K562 (cell line): ENCODE measurements at regions not wholly inside any gene's neighbourhood (a gene's known extent, or its start where the extent isn't known, plus 50 kb on each side); places are given as distances from the start of the nearest gene placed in this dataset.

Experiments used
- ATAC-seq: fragments of 200-7000 bp; cut with Tn5 transposase; 3 replicates; pipeline ENCODE4 v1.9.1; 2020; ENCODE audit warnings: moderate library complexity
- BruUV-seq: library from RNA; stranded (reverse); fragments of 400-500 nt; replicated peaks from 2 replicates; lab custom pipeline; 2021; lab: Mats Ljungman, UMichigan
- CTCF ChIA-PET: fragments of 300-600 bp; formaldehyde crosslinking; extraction: SDS; loops from one replicate; lab custom pipeline; 2021; ENCODE audit warnings: low intra/inter-chr PET ratio; lab: Yijun Ruan, JAX
- POLR2A ChIA-PET: fragments of 300-600, 350-650 bp; sonication (Branson Sonifier 250); formaldehyde crosslinking; extraction: SDS; loops from one replicate; lab custom pipeline; 2021; ENCODE audit warnings: antibody characterized with exemption, inconsistent platforms; lab: Yijun Ruan, JAX
- DNase-seq, 4 experiments: peaks; one replicate each; pipeline versions ENCODE4 v3.0.0 to v3.0.0-alpha.2; 2011 to 2018; ENCODE audit warnings: low spot score in 3 of 4, mixed read lengths in 3 of 4; ENCODE audit errors: extremely low read depth in 1 of 4
- FAIRE-seq: peaks from 2 replicates; lab custom pipeline; 2011; peaks lifted over from hg19 to GRCh38; lab: Jason Lieb, UNC
- H2AFZ ChIP-seq: 2 replicates; pipeline ENCODE4 v1.6.0; 2011; ENCODE audit warnings: low read depth, low read length, control low read depth, inconsistent platforms
- H3K27ac ChIP-seq: fragments of 200-600 bp; 3 replicates; pipeline ENCODE4 v1.8.0; 2011; ENCODE audit warnings: low read depth, mild to moderate bottlenecking, control low read depth, inconsistent platforms, low read length, moderate library complexity, mixed read lengths; ENCODE audit errors: extremely low read depth
- H3K27me3 ChIP-seq, 2 experiments: fragments of 300-600 bp in 1 of 2; 2 replicates in 1 of 2; 3 replicates in 1 of 2; pipeline versions ENCODE4 v1.6.0 to v1.8.0; 2011; ENCODE audit warnings: inconsistent platforms in 2 of 2, low read length in 2 of 2, mild to moderate bottlenecking in 1 of 2, mixed read lengths in 1 of 2, moderate library complexity in 1 of 2; ENCODE audit not compliant: control insufficient read depth in 2 of 2, insufficient read depth in 2 of 2
- H3K36me3 ChIP-seq: fragments of 300-600 bp; 3 replicates; pipeline ENCODE4 v1.8.0; 2011; ENCODE audit warnings: mild to moderate bottlenecking, low read length, inconsistent platforms; ENCODE audit not compliant: control insufficient read depth, insufficient read depth
- H3K4me1 ChIP-seq, 2 experiments: fragments of 200-600 bp in 1 of 2; replicated peaks in 1 of 2; 2 replicates in 1 of 2; 3 replicates in 1 of 2; pipeline versions ENCODE4 v1.5.1 to v1.8.0; 2011; ENCODE audit warnings: inconsistent platforms in 2 of 2, low read length in 2 of 2, mild to moderate bottlenecking in 1 of 2, mixed read lengths in 1 of 2, moderate library complexity in 1 of 2; ENCODE audit not compliant: control insufficient read depth in 2 of 2, insufficient read depth in 2 of 2
- H3K4me2 ChIP-seq: 2 replicates; pipeline ENCODE4 v1.6.1; 2011; ENCODE audit warnings: low read length, control low read depth, inconsistent platforms, mixed read lengths; ENCODE audit not compliant: insufficient read depth
- H3K4me3 ChIP-seq: fragments of 200-600 bp; sonication (generic), shearing (Covaris generic); 2 replicates; pipeline ENCODE4 v1.5.1; 2016; ENCODE audit warnings: control low read depth, inconsistent platforms
- H3K79me2 ChIP-seq: fragments of 200-600 bp; 3 replicates; pipeline ENCODE4 v1.8.0; 2011; ENCODE audit warnings: low read length, inconsistent platforms; ENCODE audit not compliant: control insufficient read depth, insufficient read depth
- H3K9ac ChIP-seq, 2 experiments: 2 replicates each; pipeline versions ENCODE4 v1.6.0 to v1.6.1; 2011; ENCODE audit warnings: low read depth in 2 of 2, low read length in 2 of 2, control low read depth in 1 of 2, inconsistent platforms in 1 of 2, mild to moderate bottlenecking in 1 of 2, mixed read lengths in 1 of 2; ENCODE audit not compliant: insufficient read depth in 1 of 2
- H3K9me1 ChIP-seq: one replicate; pipeline ENCODE4 v1.6.0; 2011; ENCODE audit warnings: inconsistent platforms, mild to moderate bottlenecking, low read length, moderate library complexity; ENCODE audit not compliant: control insufficient read depth, insufficient read depth
- H3K9me3 ChIP-seq: replicated peaks from 2 replicates; pipeline ENCODE4 v1.5.1; 2011; ENCODE audit warnings: low read depth, low read length, inconsistent platforms; ENCODE audit not compliant: control insufficient read depth, insufficient read depth
- H4K20me1 ChIP-seq: replicated peaks from 2 replicates; pipeline ENCODE4 v1.6.1; 2011; ENCODE audit warnings: low read length, inconsistent platforms, mixed read lengths; ENCODE audit not compliant: control insufficient read depth, insufficient read depth
- C11orf30 ChIP-seq: fragments of 450-650 bp; IDR thresholded peaks from 2 replicates; pipeline ENCODE4 v1.6.1; 2016; ENCODE audit warnings: low read depth, mild to moderate bottlenecking
- MAFF ChIP-seq: IDR thresholded peaks from 2 replicates; pipeline ENCODE4 v1.6.1; 2012; ENCODE audit warnings: low read length, improper control_type of control experiment
- MAFG ChIP-seq: fragments of 450-650 bp; conservative IDR thresholded peaks from 2 replicates; pipeline ENCODE4 v1.6.1; 2016; ENCODE audit warnings: missing genetic modification characterization, missing compliant biosample characterization
- MAFK ChIP-seq: IDR thresholded peaks from 2 replicates; pipeline ENCODE4 v1.6.1; 2011; ENCODE audit warnings: low read length, improper control_type of control experiment
- NFATC3 ChIP-seq: fragments of 450-650 bp; IDR thresholded peaks from 2 replicates; pipeline ENCODE4 v1.6.1; 2017; ENCODE audit warnings: mild to moderate bottlenecking
- POU5F1 ChIP-seq: fragments of 150-350 bp; IDR thresholded peaks from 2 replicates; pipeline ENCODE4 v1.6.1; 2014; ENCODE audit warnings: borderline replicate concordance, low read length, low read depth, mild to moderate bottlenecking; ENCODE audit not compliant: partially characterized antibody
- TAF7 ChIP-seq: fragments of 450-650 bp; IDR thresholded peaks from 2 replicates; pipeline ENCODE4 v1.6.1; 2016; ENCODE audit warnings: missing genetic modification characterization, missing compliant biosample characterization
- TARDBP ChIP-seq: fragments of 450-650 bp; IDR thresholded peaks from 2 replicates; pipeline ENCODE4 v1.6.1; 2016
- ZNF316 ChIP-seq: fragments of 450-650 bp; IDR thresholded peaks from 2 replicates; pipeline ENCODE4 v1.6.1; 2016
- WGBS: fragments of 100-300 bp; shearing (Covaris generic); methylation state at CpG from one replicate; pipeline ENCODE4 v1.1.6; 2016; ENCODE audit warnings: low coverage, mixed read lengths; ENCODE audit not compliant: insufficient coverage; ENCODE audit errors: missing lambda C conversion rate; 5-methylcytosine and 5-hydroxymethylcytosine counted together
- in situ Hi-C: fragments of 300-500 bp; cut with MboI; formaldehyde crosslinking; loops from 4 replicates; pipeline ENCODE4 v1.15.0; 2018; ENCODE audit warnings: inconsistent platforms, mixed read lengths
- intact Hi-C: fragments of 100-400 bp; cut with micrococcal nuclease; formaldehyde crosslinking; loops from 2 replicates; pipeline ENCODE4 v1.14.2; 2022

DNA sequence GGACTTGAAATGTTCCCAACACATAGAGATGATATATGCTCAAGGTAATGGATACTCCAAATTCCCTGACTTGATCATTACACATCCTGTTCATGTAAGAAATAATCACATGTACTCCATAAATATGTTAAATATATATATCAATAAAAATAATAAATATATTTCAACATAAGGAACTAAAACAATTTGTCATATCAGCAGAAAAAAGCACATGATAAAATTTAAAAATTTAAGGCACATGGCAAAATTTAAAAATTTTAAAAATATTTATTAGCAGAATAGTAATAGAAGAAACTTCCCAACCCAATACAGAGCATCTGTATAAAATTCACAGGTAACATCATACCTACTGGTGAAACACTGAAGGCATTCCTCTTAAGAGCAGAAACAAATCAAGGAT, 109.6 kb upstream of the KYNU start:
- H3K36me3 ChIP-seq = no peaks in the 10 kb centered on the region
- DNase-seq (no peak), ATAC-seq (no peak), FAIRE-seq (no peak)
- H3K4me3 ChIP-seq = no peak overlapping the region
- no peaks in the 10 kb centered on the region for H3K9me1 ChIP-seq
- no peaks in the 10 kb centered on the region for H3K79me2 ChIP-seq
- no peaks in the 10 kb centered on the region for H3K9me3 ChIP-seq
- no peak overlapping the region for H3K27ac ChIP-seq
- CTCF ChIA-PET = no interaction called here
- no TSS peak for BruUV-seq
- no peaks in the 10 kb centered on the region for H3K4me1 ChIP-seq
- POLR2A ChIA-PET = no interaction called here
- H3K9ac ChIP-seq = no peak overlapping the region
- no peak overlapping the region for H2AFZ ChIP-seq
- H4K20me1 ChIP-seq = no peaks in the 10 kb centered on the region
- TF ChIP-seq MAFK (peak; percentile 42; the same call in 1 of the 2 replicates), ZNF316 (peak; percentile 87), C11orf30 (peak; percentile 68; the same call in 1 of the 2 replicates), TARDBP (no peak), POU5F1 (no peak), MAFG (tag) (peak; percentile 65), MAFF (0 out of 2 replicates have a peak, but pooled peaks have one; percentile 27)
- in situ Hi-C loops = no loop called here
- no peak overlapping the region for H3K4me2 ChIP-seq
- no peaks in the 10 kb centered on the region for H3K27me3 ChIP-seq
- intact Hi-C loops = no loop called here

DNA sequence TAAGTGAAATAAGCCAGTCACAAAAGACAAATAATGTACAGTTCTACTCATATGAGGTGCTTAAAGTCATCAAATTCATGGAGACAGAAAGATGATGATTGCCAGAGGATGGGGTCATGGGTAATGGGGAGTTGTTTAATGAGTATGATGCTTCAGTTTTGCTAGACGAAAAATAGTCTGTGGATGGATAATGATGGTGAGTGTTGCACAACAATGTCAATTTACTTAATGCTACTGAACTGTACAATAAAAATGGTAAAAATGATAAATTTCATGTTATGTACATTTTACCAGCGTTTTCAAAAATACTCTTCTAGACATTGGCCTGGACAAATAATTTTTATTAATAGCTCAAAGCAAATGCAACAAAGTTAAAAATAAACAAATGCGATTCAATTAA, 118.5 kb upstream of the KYNU start:
- no peak overlapping the region for H2AFZ ChIP-seq
- ChIA-PET CTCF (no interaction called here), POLR2A (no interaction called here)
- no peak overlapping the region for H3K27ac ChIP-seq
- H3K9me3 ChIP-seq = no peaks in the 10 kb centered on the region; the same call in 1 of the 2 replicates
- ATAC-seq = no peak
- H3K4me1 ChIP-seq = no peaks in the 10 kb centered on the region
- no peaks in the 10 kb centered on the region for H4K20me1 ChIP-seq
- H3K9me1 ChIP-seq = no peaks in the 10 kb centered on the region
- in situ Hi-C loops = no loop called here
- intact Hi-C loops = no loop called here
- no peak overlapping the region for H3K4me2 ChIP-seq
- FAIRE-seq = no peak
- no peak overlapping the region for H3K9ac ChIP-seq
- no TSS peak for BruUV-seq
- no peaks in the 10 kb centered on the region for H3K36me3 ChIP-seq
- H3K4me3 ChIP-seq = no peak overlapping the region
- 7% methylated on average over 3 of the region's 3 CpGs for WGBS
- DNase-seq = no peak
- H3K27me3 ChIP-seq = no peaks in the 10 kb centered on the region
- H3K79me2 ChIP-seq = no peaks in the 10 kb centered on the region
- TF ChIP-seq TAF7 (tag) (no peak), NFATC3 (no peak)
